OCI-LY1 (cell line): ENCODE measurements at regions not wholly inside any gene's neighbourhood (a gene's known extent, or its start where the extent isn't known, plus 50 kb on each side); places are given as distances from the start of the nearest gene placed in this dataset.

Experiments used
- H2AFZ ChIP-seq: fragments of 200-600 bp; sonication (generic), shearing (Covaris generic); 2 replicates; pipeline ENCODE4 v1.6.0; 2014; ENCODE audit warnings: antibody characterized with exemption, mild to moderate bottlenecking, low read length
- H3F3A ChIP-seq: fragments of 200-600 bp; sonication (generic), shearing (Covaris generic); 2 replicates; pipeline ENCODE4 v1.6.0; 2014; ENCODE audit warnings: mild to moderate bottlenecking, antibody characterized with exemption, low read length, moderate library complexity; ENCODE audit not compliant: insufficient read depth
- H3K27ac ChIP-seq: fragments of 200-600 bp; sonication (generic); 2 replicates; pipeline ENCODE4 v1.5.1; 2014; ENCODE audit warnings: low read length, mixed run types, mild to moderate bottlenecking, low read depth; ENCODE audit not compliant: poor library complexity, severe bottlenecking
- H3K27me3 ChIP-seq: fragments of 200-600 bp; sonication (generic); 2 replicates; pipeline ENCODE4 v1.6.0; 2014; ENCODE audit warnings: antibody characterized with exemption, mild to moderate bottlenecking, low read length, moderate library complexity; ENCODE audit not compliant: insufficient read depth
- H3K36me3 ChIP-seq: fragments of 200-600 bp; sonication (generic); 2 replicates; pipeline ENCODE4 v1.6.1; 2014; ENCODE audit warnings: mild to moderate bottlenecking, antibody characterized with exemption, low read length, moderate library complexity, mixed read lengths; ENCODE audit not compliant: insufficient read depth
- H3K4me1 ChIP-seq: fragments of 200-600 bp; sonication (generic); 2 replicates; pipeline ENCODE4 v1.5.1; 2014; ENCODE audit warnings: mild to moderate bottlenecking, low read length, moderate library complexity; ENCODE audit not compliant: insufficient read depth, severe bottlenecking
- H3K4me2 ChIP-seq: fragments of 200-600 bp; sonication (generic), shearing (Covaris generic); 2 replicates; pipeline ENCODE4 v1.6.1; 2014; ENCODE audit warnings: low read length
- H3K4me3 ChIP-seq: fragments of 200-600 bp; sonication (generic); 2 replicates; pipeline ENCODE4 v1.5.1; 2014; ENCODE audit warnings: low read length, low read depth, mild to moderate bottlenecking, mixed read lengths; ENCODE audit not compliant: poor library complexity, severe bottlenecking
- H3K79me2 ChIP-seq: fragments of 200-600 bp; shearing (Covaris generic); 2 replicates; pipeline ENCODE4 v1.6.1; 2016; ENCODE audit warnings: mixed run types, low read length, mixed read lengths; ENCODE audit not compliant: insufficient read depth
- H3K9ac ChIP-seq: fragments of 200-600 bp; sonication (generic), shearing (Covaris generic); 2 replicates; pipeline ENCODE4 v1.6.1; 2014; ENCODE audit warnings: mild to moderate bottlenecking, low read length, mixed read lengths
- H3K9me2 ChIP-seq: fragments of 200-600 bp; sonication (generic), shearing (Covaris generic); 2 replicates; pipeline ENCODE4 v1.6.1; 2014; ENCODE audit warnings: low read depth, mild to moderate bottlenecking, low read length, mixed read lengths
- H3K9me3 ChIP-seq: fragments of 200-600 bp; shearing (Covaris generic); 2 replicates; pipeline ENCODE4 v1.6.1; 2014; ENCODE audit warnings: low read length, mixed read lengths
- H4K20me1 ChIP-seq: fragments of 200-600 bp; sonication (generic), shearing (Covaris generic); 2 replicates; pipeline ENCODE4 v1.6.0; 2016; ENCODE audit warnings: mild to moderate bottlenecking, low read length; ENCODE audit not compliant: insufficient read depth
- CTCF ChIP-seq: fragments of 200-600 bp; sonication (generic), shearing (Covaris generic); IDR thresholded peaks from 2 replicates; pipeline ENCODE4 v1.5.1; 2017; ENCODE audit warnings: mild to moderate bottlenecking, antibody characterized with exemption, low read length, moderate library complexity, mixed read lengths
- EZH2 ChIP-seq: fragments of 200-600 bp; sonication (generic), shearing (Covaris generic); IDR thresholded peaks from 2 replicates; pipeline ENCODE4 v1.8.0; 2017; ENCODE audit warnings: borderline replicate concordance, mixed run types, mild to moderate bottlenecking, antibody characterized with exemption, low read length, moderate library complexity, mixed read lengths

GRCh38 chr16:63171545-63171944, 1135.3 kb upstream of the CDH8 start:
- H3F3A ChIP-seq: no peaks in the 10 kb centered on the region
- H3K9ac ChIP-seq: no peak overlapping the region
- no peak overlapping the region for H3K27ac ChIP-seq
- no peak for TF ChIP-seq CTCF
- no peak for TF ChIP-seq EZH2
- no peak overlapping the region for H3K4me2 ChIP-seq
- no peaks in the 10 kb centered on the region for H3K9me2 ChIP-seq
- H3K4me1 ChIP-seq: no peaks in the 10 kb centered on the region
- no peak overlapping the region for H3K4me3 ChIP-seq
- H3K9me3 ChIP-seq: no peaks in the 10 kb centered on the region
- H3K79me2 ChIP-seq: no peaks in the 10 kb centered on the region
- H2AFZ ChIP-seq: no peak overlapping the region
- H3K27me3 ChIP-seq: no peaks in the 10 kb centered on the region
- H3K36me3 ChIP-seq: no peaks in the 10 kb centered on the region
- H4K20me1 ChIP-seq: no peaks in the 10 kb centered on the region

- H3K4me2 ChIP-seq: no peak overlapping the region
- no peak overlapping the region for H2AFZ ChIP-seq
- no peaks in the 10 kb centered on the region for H3K9me3 ChIP-seq
- no peak overlapping the region for H3K9ac ChIP-seq
- TF ChIP-seq CTCF (no peak), EZH2 (no peak)
- no peaks in the 10 kb centered on the region for H3K36me3 ChIP-seq
- H3K27ac ChIP-seq: no peak overlapping the region
- no peaks in the 10 kb centered on the region for H4K20me1 ChIP-seq
- H3K4me3 ChIP-seq: no peak overlapping the region
- no peaks in the 10 kb centered on the region for H3K4me1 ChIP-seq
- no peaks in the 10 kb centered on the region for H3K79me2 ChIP-seq
- H3F3A ChIP-seq: no peaks in the 10 kb centered on the region
- no peaks in the 10 kb centered on the region for H3K27me3 ChIP-seq
- H3K9me2 ChIP-seq: no peaks in the 10 kb centered on the region
These were observed 1132.9 kb upstream of the CDH8 start for GRCh38 chr16:63169100-63169499.

- Histone ChIP-seq H3K4me3 (no peak overlapping the region), H3K4me1 (no peaks in the 10 kb centered on the region), H3K9ac (no peak overlapping the region), H3K36me3 (no peaks in the 10 kb centered on the region), H3K27ac (no peak overlapping the region), H3K9me3 (no peaks in the 10 kb centered on the region), H3K9me2 (no peaks in the 10 kb centered on the region), H4K20me1 (no peaks in the 10 kb centered on the region), H2AFZ (no peak overlapping the region), H3F3A (no peaks in the 10 kb centered on the region), H3K27me3 (no peaks in the 10 kb centered on the region; the same call in 1 of the 2 replicates), H3K79me2 (no peaks in the 10 kb centered on the region), H3K4me2 (no peak overlapping the region)
- TF ChIP-seq CTCF (no peak), EZH2 (no peak)
These were observed 1121.6 kb upstream of the CDH8 start for GRCh38 chr16:63157818-63158217.
